ENCODE measurements at regions not wholly inside any gene's neighbourhood (a gene's known extent, or its start where the extent isn't known, plus 50 kb on each side); places are given as distances from the start of the nearest gene placed in this dataset.

GRCh38 chr1:147486876-147487656 is 54.2 kb upstream of the BCL9 start:
- Histone ChIP-seq H3K36me3 (no peaks in the 10 kb centered on the region), H3K9me3 (no peaks in the 10 kb centered on the region), H3K4me1 (no peaks in the 10 kb centered on the region), H3K27me3 (peaks cover 25% of the 10 kb centered on the region), H3K4me3 (ENCODE audit: low read depth, low read length) (no peak overlapping the region)
- TF ChIP-seq CTCF (IDR thresholded peaks at IDR 0.05; ENCODE audit: low read depth, low read length): no peak
- DNase-seq: no peak

GRCh38 chr1:147491098-147491497 is 50.2 kb upstream of the BCL9 start:
- Histone ChIP-seq H3K4me3 (ENCODE audit: low read depth, low read length) (no peak overlapping the region), H3K4me1 (no peaks in the 10 kb centered on the region)
- DNase-seq: no peak

More at GRCh38 chr1:147491098-147491497, 50.2 kb upstream of the BCL9 start:
- H3K36me3 ChIP-seq: no peaks in the 10 kb centered on the region
- H3K9me3 ChIP-seq: no peaks in the 10 kb centered on the region
- H3K27me3 ChIP-seq: peaks cover 21% of the 10 kb centered on the region
- no peak for TF ChIP-seq CTCF (IDR thresholded peaks at IDR 0.05; ENCODE audit: low read depth, low read length)

Data from BE2C (cell line).